ENCODE measurements at regions not wholly inside any gene's neighbourhood (a gene's known extent, or its start where the extent isn't known, plus 50 kb on each side); places are given as distances from the start of the nearest gene placed in this dataset.

GRCh38 chr4:147328756-147329446 is 152.0 kb upstream of the EDNRA start:
- TF ChIP-seq TARDBP (IDR thresholded peaks at IDR 0.05) (no peak), CBFA2T3 (IDR thresholded peaks at IDR 0.05) (no peak), ZFX (CRISPR knock-in tag; IDR thresholded peaks at IDR 0.05) (no peak)
- TF ChIP-seq, protein P1, sequence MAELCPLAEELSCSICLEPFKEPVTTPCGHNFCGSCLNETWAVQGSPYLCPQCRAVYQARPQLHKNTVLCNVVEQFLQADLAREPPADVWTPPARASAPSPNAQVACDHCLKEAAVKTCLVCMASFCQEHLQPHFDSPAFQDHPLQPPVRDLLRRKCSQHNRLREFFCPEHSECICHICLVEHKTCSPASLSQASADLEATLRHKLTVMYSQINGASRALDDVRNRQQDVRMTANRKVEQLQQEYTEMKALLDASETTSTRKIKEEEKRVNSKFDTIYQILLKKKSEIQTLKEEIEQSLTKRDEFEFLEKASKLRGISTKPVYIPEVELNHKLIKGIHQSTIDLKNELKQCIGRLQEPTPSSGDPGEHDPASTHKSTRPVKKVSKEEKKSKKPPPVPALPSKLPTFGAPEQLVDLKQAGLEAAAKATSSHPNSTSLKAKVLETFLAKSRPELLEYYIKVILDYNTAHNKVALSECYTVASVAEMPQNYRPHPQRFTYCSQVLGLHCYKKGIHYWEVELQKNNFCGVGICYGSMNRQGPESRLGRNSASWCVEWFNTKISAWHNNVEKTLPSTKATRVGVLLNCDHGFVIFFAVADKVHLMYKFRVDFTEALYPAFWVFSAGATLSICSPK (IDR thresholded peaks at IDR 0.05; ENCODE audit: borderline replicate concordance): no peak
